Nephron (organoid): ENCODE measurements at regions not wholly inside any gene's neighbourhood (a gene's known extent, or its start where the extent isn't known, plus 50 kb on each side); places are given as distances from the start of the nearest gene placed in this dataset.

ENCODE experiments used
- H3K27ac Mint-ChIP-seq, 3 experiments: 2 replicates each; pipeline ENCODE4 v1.8.0; 2020; ENCODE audit warnings: mixed read lengths in 3 of 3, mild to moderate bottlenecking in 2 of 3, moderate library complexity in 1 of 3
- H3K27me3 Mint-ChIP-seq: 2 replicates; pipeline ENCODE4 v1.8.0; 2021; ENCODE audit warnings: low read depth, mild to moderate bottlenecking, moderate library complexity, mixed read lengths
- H3K36me3 Mint-ChIP-seq: 2 replicates; pipeline ENCODE4 v1.8.0; 2020; ENCODE audit warnings: low read depth, mixed read lengths
- H3K4me1 Mint-ChIP-seq: 2 replicates; pipeline ENCODE4 v1.8.0; 2020; ENCODE audit warnings: mixed read lengths
- H3K4me3 Mint-ChIP-seq, 3 experiments: 2 replicates each; pipeline ENCODE4 v1.8.0; 2020; ENCODE audit warnings: mild to moderate bottlenecking in 3 of 3, mixed read lengths in 3 of 3, moderate library complexity in 2 of 3
- H3K9me3 Mint-ChIP-seq: 2 replicates; pipeline ENCODE4 v1.8.0; 2020; ENCODE audit warnings: mixed read lengths
- TF ChIP-seq, protein P1 (sequence below), 3 experiments: fragments of 200-600 bp; sonication (generic); IDR thresholded peaks; one replicate each; pipeline ENCODE4 v1.5.0; 2021; ENCODE audit warnings: antibody characterized with exemption in 3 of 3; ENCODE audit not compliant: unreplicated experiment in 3 of 3

DNA sequence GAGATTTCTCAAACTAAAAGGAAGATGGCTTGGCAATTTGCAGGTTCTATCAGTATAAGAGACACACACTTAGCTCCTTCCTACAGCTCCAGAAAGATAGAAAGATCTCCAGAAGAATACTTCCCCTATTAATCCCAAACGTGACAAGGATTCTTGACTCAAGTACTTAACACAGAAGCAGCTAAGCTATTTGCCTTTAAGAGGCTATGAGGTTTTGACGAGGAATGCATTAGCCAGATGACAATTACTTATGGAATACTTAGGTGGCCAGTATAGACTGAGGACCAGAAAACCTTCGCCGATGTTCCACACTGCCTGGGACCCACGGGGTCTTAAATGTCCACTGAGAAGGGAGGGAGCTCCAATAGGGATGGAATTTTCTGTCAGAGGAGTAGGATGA lies 340.5 kb upstream of the KIF2A start:
- Mint-ChIP-seq H3K36me3 (no peaks in the 10 kb centered on the region), H3K27ac (no peak overlapping the region), H3K4me1 (no peaks in the 10 kb centered on the region), H3K27me3 (peaks cover 4% of the 10 kb centered on the region), H3K4me3 (no peak overlapping the region), H3K9me3 (no peaks in the 10 kb centered on the region)
- TF ChIP-seq, protein P1, sequence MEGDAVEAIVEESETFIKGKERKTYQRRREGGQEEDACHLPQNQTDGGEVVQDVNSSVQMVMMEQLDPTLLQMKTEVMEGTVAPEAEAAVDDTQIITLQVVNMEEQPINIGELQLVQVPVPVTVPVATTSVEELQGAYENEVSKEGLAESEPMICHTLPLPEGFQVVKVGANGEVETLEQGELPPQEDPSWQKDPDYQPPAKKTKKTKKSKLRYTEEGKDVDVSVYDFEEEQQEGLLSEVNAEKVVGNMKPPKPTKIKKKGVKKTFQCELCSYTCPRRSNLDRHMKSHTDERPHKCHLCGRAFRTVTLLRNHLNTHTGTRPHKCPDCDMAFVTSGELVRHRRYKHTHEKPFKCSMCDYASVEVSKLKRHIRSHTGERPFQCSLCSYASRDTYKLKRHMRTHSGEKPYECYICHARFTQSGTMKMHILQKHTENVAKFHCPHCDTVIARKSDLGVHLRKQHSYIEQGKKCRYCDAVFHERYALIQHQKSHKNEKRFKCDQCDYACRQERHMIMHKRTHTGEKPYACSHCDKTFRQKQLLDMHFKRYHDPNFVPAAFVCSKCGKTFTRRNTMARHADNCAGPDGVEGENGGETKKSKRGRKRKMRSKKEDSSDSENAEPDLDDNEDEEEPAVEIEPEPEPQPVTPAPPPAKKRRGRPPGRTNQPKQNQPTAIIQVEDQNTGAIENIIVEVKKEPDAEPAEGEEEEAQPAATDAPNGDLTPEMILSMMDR (IDR thresholded peaks at IDR 0.05; ENCODE audit: unreplicated experiment in 3 of 3): no peak

GRCh38 chr5:61966296-61966955 lies 339.6 kb upstream of the KIF2A start:
- no peak overlapping the region for H3K27ac Mint-ChIP-seq

GRCh38 chr5:61966997-61967396 lies 339.0 kb upstream of the KIF2A start:
- TF ChIP-seq, protein P1 (IDR thresholded peaks at IDR 0.05; ENCODE audit: unreplicated experiment in 3 of 3): no peak
- Mint-ChIP-seq H3K27me3 (peaks cover 10% of the 10 kb centered on the region), H3K4me1 (no peaks in the 10 kb centered on the region), H3K9me3 (no peaks in the 10 kb centered on the region), H3K4me3 (no peak overlapping the region), H3K27ac (no peak overlapping the region), H3K36me3 (no peaks in the 10 kb centered on the region)

More at GRCh38 chr5:61966296-61966955, 339.6 kb upstream of the KIF2A start:
- Mint-ChIP-seq H3K9me3 (no peaks in the 10 kb centered on the region), H3K36me3 (no peaks in the 10 kb centered on the region), H3K4me1 (no peaks in the 10 kb centered on the region), H3K4me3 (no peak overlapping the region), H3K27me3 (peaks cover 8% of the 10 kb centered on the region)
- TF ChIP-seq, protein P1 (IDR thresholded peaks at IDR 0.05; ENCODE audit: unreplicated experiment in 3 of 3): no peak

DNA sequence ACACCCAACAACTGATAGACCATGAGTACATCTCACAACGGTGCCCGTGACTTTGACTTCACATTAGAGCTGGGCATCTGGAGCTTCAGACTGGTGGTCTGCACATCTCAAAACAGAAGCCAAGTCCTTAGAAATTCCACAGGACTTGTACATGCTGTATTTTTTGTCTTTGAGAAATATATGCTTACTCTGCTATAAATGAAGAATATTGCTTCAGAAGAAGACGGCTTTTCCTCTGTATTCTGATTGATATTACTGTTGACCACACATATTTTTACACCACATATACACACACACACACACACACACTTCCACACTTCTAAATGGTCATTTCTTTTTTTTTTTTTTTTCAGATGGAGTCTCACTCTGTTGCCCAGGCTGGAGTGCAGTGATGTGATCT lies 338.3 kb upstream of the KIF2A start:
- H3K27me3 Mint-ChIP-seq: peaks cover 10% of the 10 kb centered on the region
- no peaks in the 10 kb centered on the region for H3K4me1 Mint-ChIP-seq
- no peak overlapping the region for H3K4me3 Mint-ChIP-seq
- H3K27ac Mint-ChIP-seq: no peak overlapping the region
- H3K36me3 Mint-ChIP-seq: no peaks in the 10 kb centered on the region
- TF ChIP-seq, protein P1 (IDR thresholded peaks at IDR 0.05; ENCODE audit: unreplicated experiment in 3 of 3): no peak
- H3K9me3 Mint-ChIP-seq: no peaks in the 10 kb centered on the region

DNA sequence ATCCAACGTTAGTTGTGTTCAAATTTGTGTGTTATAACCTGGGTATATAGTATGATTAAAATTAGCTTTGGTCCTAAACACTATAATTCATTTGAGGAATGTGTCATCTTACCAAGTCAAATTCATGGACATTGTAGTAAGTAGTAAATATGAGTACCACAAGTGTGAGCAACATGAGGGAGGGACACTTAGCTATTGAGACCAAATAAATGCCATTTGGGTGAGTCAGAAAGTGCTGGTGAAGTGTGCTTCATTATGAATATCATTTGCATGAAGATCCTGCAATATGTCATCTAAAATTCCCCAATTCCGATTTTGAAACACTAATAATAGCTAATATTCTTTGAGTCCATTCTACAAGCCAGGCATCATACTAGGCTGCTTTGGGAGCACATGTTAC lies 336.7 kb upstream of the KIF2A start:
- H3K27me3 Mint-ChIP-seq: peaks cover 10% of the 10 kb centered on the region
- H3K9me3 Mint-ChIP-seq: no peaks in the 10 kb centered on the region
- no peaks in the 10 kb centered on the region for H3K4me1 Mint-ChIP-seq
- H3K36me3 Mint-ChIP-seq: no peaks in the 10 kb centered on the region
- H3K4me3 Mint-ChIP-seq: no peak overlapping the region
- H3K27ac Mint-ChIP-seq: no peak overlapping the region
- TF ChIP-seq, protein P1 (IDR thresholded peaks at IDR 0.05; ENCODE audit: unreplicated experiment in 3 of 3): no peak

- Mint-ChIP-seq H3K4me1 (no peaks in the 10 kb centered on the region), H3K27me3 (peaks cover 10% of the 10 kb centered on the region), H3K36me3 (no peaks in the 10 kb centered on the region), H3K4me3 (no peak overlapping the region), H3K27ac (no peak overlapping the region), H3K9me3 (no peaks in the 10 kb centered on the region)
- TF ChIP-seq, protein P1 (IDR thresholded peaks at IDR 0.05; ENCODE audit: unreplicated experiment in 3 of 3): no peak
Measured at GRCh38 chr5:61969755-61970154, 336.3 kb upstream of the KIF2A start.
